Fibroblast of upper back skin (primary cell): ENCODE measurements at regions not wholly inside any gene's neighbourhood (a gene's known extent, or its start where the extent isn't known, plus 50 kb on each side); places are given as distances from the start of the nearest gene placed in this dataset.
"Not testable (repeated sequence)": the region's sequence is repeated elsewhere in the genome, so short reads cannot be mapped to it uniquely, and the experiment has no call there.

ENCODE experiments used
- DNase-seq: peaks from one replicate; pipeline ENCODE4 v3.0.0-alpha.2; 2013

DNA sequence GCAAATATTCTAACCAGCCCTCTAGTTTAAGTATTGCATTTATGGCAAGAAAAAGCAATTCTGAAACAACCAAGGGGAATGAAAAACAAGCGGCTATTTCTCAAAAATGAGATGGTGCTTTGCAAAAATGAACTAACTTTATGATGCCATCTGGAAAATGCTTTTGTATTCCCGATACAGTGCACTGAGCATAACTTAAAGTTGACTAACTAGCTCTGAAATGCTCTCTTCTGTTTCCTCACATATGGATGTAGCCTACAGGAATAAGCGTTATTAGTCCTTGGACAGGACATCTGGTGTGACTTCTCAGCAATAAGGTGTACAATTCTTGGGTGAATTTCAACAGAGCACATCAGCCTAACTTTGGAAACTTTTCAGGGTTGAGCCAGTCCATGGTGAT is 228.2 kb upstream of the DDI1 start:
- peak; percentile 52 for DNase-seq

DNA sequence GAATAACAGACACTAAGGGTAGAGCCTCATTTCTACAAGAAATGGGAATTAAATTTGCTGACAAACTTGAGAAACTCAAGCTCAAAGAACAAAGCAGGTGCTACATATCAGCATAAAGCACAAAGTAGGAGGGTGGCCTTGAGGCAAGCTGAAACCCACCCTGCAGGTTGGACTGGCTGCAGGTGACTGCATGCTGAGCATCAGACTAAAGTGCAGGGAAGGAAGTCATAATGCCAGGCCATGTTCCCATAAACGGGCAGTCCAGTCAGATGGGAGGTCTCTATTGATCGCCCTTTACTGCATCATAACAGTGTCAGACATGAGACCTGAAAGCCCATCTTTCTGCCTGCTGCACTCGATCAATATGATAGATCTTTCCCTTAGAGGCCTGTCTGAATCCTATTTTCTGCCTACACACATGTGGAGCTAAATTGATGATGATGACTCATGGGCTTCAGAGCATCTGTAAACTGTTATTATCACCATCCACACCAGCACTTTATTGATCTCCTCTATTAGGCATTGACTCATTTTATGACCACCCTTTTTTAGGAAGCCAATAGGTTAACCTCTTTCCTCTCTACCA is 224.5 kb upstream of the DDI1 start:
- DNase-seq, result no peak

DNA sequence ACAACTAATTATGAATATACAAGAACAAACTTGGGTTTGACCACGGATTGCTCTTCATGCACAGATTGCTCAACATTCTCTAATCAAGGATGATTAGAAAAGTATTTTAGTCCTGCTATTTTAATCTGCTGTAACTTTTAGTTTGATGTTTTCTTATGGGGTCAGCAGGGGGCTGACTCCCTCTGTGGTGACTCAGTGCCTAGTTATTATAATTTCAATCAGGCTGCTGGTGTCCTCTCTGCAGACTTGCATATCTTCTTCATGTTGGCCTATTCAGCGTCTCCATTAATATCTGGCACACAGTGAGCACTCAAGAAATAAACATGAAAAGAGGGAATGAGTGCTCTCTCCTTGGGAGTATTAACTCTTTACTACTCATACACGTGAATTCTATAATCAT is 223.8 kb upstream of the DDI1 start:
- peak; percentile 48 for DNase-seq

DNA sequence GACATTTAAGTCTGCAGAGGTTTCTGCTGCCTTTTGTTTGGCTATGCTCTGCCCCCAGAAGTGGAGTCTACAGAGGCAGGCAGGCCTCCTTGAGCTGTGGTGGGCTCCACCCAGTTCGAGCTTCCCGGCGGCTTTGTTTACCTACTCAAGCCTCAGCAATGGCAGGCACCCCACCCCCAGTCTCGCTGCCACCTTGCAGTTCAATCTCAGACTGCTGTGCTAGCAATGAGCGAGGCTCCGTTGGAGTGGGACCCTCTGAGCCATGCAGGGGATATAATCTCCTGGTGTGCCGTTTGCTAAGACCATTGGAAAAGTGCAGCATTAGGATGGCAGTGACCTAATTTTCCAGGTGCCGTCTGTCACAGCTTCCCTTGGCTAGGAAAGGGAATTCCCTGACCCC is 216.1 kb upstream of the DDI1 start:
- DNase-seq, result not testable (repeated sequence)

DNA sequence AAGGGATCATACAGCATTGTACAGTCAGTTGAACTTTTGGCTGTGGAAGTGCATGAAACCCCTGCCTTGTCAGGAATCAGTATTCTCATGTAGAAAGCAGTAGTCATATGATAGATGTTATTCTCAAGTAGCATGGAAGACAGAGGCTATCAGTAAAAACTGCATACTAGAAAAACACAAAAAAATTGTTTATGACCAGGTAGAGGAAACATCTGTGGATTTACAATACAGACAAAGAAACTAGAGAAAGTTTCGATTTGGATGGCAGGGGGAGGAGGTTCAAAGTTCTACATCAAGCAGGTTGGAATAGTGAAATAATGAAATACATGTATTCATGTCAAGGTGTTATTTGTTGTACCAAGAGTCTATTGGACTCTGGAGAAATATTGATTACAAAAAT is 212.3 kb upstream of the DDI1 start:
- DNase-seq, result no peak

DNA sequence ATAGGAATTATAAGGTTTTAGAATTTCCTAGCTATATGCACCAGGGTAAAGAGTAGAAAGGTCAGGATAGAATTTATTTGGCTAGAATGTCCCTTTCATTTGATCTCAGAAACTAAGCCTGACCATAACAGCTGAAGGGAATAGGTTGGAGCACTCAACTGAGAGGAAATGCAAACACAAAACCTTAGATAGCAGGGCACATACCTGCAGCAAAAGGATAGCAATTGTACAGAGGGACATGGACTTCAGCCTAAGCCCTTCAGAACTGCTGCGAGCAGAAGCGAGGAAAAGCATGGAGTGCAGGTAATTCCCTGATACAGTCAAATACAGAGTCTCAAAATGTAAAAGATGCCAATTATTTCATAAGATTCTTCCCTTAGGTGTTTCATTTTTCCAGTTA is 211.0 kb upstream of the DDI1 start:
- no peak for DNase-seq

DNA sequence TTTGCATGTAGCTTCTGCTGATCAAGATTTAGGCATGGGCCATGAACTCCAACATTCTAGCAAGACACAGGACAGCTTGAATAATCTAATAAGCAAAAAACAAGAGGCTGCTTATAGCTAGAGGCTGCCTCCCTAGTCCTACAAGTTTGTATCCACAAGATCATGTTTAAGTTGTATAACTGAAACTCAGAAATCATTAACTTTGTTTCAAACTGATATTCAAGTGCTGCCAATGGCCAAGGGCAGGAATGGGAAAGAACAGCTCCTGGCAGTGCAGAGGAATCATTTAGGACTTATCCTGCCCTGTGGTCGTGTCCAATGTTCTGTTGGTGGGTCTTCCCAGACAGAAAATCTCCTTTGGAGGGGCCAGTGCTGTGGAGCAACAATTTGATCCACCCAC is 209.6 kb upstream of the DDI1 start:
- DNase-seq, result no peak

DNA sequence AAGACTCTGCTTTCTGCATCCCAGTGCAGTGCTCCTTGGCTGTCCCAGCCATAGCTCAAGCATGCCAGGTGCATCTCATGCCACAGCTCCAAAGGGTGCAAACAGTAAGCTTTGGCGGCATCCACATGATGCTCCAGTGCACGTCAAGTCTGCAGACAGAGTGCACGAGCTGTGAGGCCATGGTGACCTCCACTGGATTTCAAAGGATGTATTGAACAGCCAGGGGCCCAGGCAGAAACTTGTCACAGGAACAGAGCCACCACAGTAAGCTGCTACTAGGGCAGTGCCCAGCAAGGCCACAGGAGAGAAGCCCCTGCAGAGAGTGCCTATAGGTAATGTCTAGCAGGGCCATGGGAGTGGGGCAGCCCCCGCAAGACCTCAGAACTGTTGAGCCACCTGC is 206.8 kb upstream of the DDI1 start:
- DNase-seq, result no peak

DNA sequence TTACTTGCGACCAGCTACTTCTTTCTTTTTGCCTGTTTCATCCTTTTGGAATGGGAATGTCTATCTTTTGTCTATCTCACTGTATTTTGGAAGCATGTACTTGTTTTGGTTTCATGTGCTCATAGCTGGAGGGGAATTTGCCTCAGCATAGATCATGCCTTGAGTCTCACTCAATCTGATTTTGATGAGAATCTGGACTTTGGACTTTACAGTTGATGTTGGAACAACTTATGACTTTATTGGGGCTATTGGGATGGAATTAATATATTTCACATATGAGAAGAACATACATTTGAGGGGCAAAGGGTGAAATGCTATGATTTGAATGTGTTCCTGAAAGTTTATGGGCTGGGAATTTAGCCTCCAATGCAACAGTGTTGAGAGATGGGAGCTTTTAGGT is 206.2 kb upstream of the DDI1 start:
- no peak for DNase-seq

DNA sequence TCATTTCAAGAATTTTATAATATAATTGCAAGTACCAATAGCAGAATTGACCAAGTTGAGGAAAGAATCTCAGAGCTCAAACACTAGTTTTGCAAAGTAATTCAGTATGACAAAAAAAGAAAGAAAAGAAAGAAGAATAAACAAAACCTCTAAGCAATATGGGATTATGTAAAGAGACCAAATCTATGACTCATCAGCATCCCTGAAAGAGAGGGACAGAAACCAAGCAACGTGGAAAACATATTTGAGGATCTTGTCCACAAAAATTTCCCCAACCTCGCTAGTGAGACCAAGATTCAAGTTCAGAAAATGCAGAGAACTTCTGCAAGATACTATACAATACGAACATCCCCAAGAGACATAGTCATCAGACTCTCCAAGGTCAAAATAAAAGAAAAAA is 203.7 kb upstream of the DDI1 start:
- DNase-seq, result peak; percentile 11

DNA sequence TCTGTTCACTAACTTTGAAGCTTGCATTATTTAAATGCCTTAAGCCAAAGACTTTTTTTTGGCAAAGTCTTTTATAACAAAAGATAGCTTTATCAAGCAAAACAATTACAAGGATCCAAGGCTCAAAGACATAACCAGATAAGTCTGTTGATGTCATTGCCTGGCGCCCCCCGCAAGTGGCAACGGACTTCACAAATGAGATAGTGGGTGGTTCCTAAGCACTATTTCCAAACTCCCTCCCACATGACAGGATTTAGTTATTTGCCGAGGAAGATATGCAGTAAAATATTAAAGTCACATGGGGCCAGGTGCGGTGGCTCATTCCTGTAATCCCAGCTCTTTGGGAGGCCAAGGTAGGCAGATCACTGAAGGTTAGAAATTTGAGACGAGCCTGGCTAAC is 194.2 kb upstream of the DDI1 start:
- DNase-seq, result no peak

DNA sequence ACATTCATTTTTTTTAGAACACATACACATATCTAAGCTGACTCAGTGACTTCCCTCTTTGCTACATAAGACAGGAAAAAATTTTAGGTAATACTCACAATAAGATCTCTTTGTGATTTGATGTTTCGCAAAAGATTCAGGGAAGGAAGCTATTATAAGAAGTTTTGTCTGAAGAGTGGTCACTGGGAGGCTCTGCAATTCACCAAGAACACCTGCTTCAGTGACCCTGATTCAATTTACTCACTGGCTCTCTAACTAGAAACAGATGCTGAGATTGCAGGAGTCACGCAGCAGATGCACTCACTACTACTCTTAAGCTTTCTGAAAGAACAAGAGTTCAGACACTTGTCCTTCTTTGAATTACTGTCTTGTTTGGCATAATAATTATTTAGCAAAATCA is 193.6 kb upstream of the DDI1 start:
- peak; percentile 87 for DNase-seq

DNA sequence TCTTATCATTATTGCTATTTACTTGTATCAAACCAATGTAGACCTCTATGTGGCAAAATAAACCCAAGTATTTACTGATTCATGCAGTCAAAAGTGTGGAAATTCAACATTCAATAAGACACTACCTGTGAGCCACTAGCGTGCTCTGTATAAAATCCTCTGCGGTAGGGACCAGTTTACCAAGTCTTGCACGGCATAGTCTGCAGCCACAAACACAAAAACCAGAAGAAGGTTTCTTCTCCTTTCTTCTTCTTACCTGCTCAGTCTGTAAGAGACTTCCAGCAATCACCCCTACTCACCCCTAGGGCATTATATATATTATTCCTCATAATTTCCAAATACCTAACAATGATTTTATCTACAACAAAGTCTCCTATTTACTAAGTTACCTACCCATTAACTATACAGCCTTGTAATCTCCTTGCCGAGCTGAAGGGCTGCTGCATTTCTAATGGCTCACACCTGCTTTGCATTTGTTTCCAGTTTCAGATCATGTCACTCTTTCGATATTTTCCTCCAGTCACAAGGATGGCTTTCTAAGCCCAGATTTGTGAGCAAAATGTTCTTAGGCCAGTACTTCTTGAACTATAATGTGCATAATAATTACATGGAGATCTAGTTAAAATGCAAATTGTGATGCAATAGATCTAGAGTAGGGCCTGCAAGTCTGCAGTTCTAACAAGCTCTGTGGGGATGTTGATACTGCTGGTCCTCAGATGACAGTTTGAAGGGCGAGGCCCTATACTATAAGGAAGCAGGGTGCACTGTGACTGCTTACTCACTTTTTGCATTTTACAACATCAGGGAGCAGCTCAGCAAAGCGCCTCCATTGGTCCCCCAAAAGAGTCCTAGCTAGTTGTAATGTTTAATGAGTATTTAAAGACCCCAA is 191.9 kb upstream of the DDI1 start:
- no peak for DNase-seq

DNA sequence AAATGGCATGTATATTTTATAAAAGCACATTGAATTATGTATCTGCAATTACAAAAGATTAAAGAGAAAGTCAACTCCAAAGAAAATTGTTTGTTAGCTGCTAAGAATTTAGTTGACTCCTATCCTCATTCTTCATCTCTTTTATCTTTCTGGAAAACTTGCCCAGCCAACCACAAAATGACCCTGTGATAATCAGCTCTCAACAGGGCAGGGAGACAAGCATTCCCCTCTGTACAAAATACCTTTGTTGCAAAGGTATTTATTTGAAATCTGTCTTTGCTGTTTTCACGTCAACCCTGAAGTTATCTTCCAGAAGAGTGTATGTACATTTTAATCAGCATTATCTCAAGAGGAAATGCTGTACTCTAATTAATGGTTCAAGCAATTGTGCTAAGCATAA is 191.1 kb upstream of the DDI1 start:
- DNase-seq, result no peak

DNA sequence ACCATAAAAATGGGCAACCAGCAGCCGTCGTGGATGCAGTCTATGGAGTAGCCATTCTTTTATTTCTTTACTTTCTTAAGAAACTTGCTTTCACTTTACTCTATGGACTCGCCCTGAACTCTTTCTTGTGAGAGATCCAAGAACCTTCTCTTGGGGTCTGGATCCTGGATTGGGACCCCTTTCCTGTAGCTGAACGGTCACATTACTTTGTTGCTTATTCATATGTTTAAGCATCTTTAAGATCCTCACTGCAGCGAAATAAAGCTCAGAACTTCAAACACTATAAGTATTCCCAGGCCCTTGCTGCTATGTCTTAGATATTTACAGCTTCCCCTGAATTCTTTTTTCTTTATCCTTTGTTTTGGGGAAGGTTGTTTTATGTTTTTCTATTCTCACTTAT is 187.8 kb upstream of the DDI1 start:
- no peak for DNase-seq

DNA sequence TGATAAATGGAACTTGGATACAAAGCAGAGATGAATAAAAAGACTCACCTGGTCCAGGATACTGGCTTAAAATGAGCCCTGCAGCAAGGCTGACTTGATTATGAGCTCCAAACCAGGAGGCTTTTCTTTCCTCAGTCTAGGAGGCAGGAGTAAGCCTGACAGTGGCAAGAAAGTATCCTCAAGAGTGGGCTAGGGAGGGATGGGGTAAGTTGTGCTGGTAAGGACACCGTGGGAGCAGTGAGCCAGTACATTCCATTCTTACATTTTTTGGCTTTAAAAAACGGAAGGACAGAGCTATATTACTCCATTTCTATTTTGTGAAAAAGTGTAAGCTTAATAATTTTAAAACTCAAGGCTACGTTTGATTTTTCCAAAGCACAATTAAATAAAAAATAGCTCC is 187.1 kb upstream of the DDI1 start:
- DNase-seq, result no peak

DNA sequence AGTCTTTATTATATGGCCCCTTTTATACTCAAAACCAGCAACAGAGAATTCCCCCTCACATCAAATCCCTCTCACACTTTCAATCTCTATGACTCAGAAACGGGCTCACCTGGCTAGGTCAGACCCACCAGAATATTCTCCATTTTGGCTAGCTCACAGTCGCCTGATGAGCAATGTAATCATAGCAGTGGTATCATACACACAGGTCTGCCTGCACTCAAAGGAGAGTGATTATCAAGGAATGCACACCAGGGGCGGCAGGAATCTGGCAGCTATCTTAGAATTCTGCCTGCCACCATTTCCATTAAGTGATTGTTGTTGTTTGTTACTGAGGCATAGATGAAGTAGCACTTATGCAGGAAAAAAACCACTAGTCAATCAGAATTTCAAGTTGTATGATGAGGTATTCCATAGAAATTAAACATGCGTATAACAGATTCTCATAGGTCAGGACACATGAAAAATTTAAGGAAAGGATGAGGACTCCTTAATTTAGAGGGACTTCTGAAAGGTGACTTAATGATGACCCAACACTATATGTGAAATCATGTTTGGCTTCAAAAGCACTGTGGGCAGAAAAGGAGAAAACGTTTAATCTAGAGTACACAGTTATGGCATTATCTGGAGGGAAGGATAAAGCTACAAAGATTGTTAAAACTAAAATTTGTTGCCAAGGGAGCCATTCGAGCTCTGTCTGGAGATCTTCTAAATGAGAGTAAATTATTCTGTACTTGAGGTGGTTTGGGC is 185.8 kb upstream of the DDI1 start:
- DNase-seq, result no peak

DNA sequence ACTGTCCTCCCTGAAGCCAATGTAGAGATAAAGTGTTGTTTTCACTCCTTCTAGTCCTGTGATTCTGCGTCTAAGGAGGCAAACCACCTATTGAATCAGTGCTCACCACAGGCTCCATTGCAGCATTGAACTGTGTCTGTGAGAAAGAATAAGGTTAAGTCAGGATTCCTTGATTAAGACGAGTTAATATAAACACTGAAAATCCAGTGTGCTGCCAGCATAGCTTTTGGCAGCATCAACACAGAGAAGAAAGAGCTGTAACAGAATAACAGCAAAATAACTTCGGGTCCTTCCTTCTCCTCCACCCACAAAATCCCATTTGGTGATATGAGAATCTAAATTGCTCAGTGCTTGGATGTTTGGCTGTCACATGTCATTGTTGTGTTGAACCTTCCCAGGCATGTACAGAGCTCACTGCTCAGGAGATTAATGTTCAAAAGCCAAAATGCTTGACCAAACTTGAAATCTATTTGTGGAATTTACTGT is 185.2 kb upstream of the DDI1 start:
- peak; percentile 50 for DNase-seq
